ENCODE measurements at regions not wholly inside any gene's neighbourhood (a gene's known extent, or its start where the extent isn't known, plus 50 kb on each side); places are given as distances from the start of the nearest gene placed in this dataset.

DNA sequence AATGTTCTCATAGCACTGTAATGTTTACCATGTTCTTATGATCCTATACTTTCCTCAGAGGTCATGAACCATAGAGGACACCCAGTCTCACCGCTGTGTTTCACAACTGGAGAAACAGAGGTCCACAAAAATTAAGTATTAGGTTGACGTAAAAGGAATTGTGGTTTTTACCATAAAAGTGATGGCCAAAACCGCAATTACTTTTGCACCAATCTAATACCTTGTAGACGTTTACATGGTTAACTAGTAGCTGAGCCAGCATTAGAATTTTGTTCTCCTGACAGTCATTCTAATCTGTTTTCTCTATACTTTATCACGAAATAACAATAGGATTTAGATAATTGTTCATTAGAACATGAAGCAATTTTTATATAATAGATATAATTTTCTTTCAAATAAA is 763.4 kb upstream of the ARGLU1 start:
- BruUV-seq (replicated peaks), result no TSS peak
- H3K79me2 ChIP-seq (ENCODE audit: low read length), result no peaks in the 10 kb centered on the region
- H3K27ac ChIP-seq (ENCODE audit: low read length), result no peak overlapping the region
- TF ChIP-seq, protein P1, sequence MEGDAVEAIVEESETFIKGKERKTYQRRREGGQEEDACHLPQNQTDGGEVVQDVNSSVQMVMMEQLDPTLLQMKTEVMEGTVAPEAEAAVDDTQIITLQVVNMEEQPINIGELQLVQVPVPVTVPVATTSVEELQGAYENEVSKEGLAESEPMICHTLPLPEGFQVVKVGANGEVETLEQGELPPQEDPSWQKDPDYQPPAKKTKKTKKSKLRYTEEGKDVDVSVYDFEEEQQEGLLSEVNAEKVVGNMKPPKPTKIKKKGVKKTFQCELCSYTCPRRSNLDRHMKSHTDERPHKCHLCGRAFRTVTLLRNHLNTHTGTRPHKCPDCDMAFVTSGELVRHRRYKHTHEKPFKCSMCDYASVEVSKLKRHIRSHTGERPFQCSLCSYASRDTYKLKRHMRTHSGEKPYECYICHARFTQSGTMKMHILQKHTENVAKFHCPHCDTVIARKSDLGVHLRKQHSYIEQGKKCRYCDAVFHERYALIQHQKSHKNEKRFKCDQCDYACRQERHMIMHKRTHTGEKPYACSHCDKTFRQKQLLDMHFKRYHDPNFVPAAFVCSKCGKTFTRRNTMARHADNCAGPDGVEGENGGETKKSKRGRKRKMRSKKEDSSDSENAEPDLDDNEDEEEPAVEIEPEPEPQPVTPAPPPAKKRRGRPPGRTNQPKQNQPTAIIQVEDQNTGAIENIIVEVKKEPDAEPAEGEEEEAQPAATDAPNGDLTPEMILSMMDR (conservative IDR thresholded peaks at IDR 0.05; ENCODE audit: low read depth, low read length), result no peak
- TF ChIP-seq EZH2 (IDR thresholded peaks at IDR 0.05; ENCODE audit: low read length, unreplicated experiment), result no peak
- TF ChIP-seq EZH2phosphoT487 (IDR thresholded peaks at IDR 0.05; ENCODE audit: borderline replicate concordance, low read length), result no peak
- H3K4me1 ChIP-seq (ENCODE audit: insufficient read depth, low read length), result no peaks in the 10 kb centered on the region
- H3F3A ChIP-seq (ENCODE audit: low read length, unreplicated experiment), result no peaks in the 10 kb centered on the region
- H3K9ac ChIP-seq (ENCODE audit: low read length), result no peak overlapping the region
- H3K36me3 ChIP-seq (ENCODE audit: low read depth, low read length), result no peaks in the 10 kb centered on the region
- ATAC-seq (no peak), DNase-seq (no peak)
- CTCF ChIA-PET, result no interaction called here
- H4K20me1 ChIP-seq (ENCODE audit: low read length), result no peaks in the 10 kb centered on the region
- no peak overlapping the region for H2AFZ ChIP-seq (ENCODE audit: low read length)
- no peaks in the 10 kb centered on the region for H3K9me2 ChIP-seq (replicated peaks; ENCODE audit: low read length)
- H3K4me3 ChIP-seq (ENCODE audit: low read length), result no peak overlapping the region
- H3K9me3 ChIP-seq (ENCODE audit: low read length), result no peaks in the 10 kb centered on the region
- H3K27me3 ChIP-seq (ENCODE audit: low read length), result no peaks in the 10 kb centered on the region
- POLR2A ChIA-PET (ENCODE audit: unreplicated experiment), result no interaction called here
- H3K4me2 ChIP-seq (ENCODE audit: low read length), result no peak overlapping the region
- intact Hi-C loops (cut with micrococcal nuclease), result no loop called here

DNA sequence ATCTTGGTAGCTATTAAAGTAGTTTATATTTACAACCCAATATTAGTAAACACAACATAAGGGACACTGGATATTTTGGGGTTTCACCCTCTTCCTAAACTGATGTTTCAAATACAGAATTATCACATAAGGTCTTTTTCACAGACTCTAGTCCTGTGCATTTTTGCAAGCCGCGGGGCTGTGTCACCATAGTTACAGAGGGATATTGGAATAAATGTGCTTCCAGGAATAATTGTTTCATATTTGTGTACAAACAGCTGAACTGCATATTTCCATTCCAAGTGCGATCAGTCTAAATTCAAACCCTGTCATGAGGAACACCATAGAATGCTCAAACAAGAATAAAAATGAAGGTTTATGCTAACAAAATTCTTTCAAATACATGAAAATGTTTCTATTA is 762.5 kb upstream of the ARGLU1 start:
- Histone ChIP-seq H3K4me3 (ENCODE audit: low read length) (no peak overlapping the region), H3K9me3 (ENCODE audit: low read length) (no peaks in the 10 kb centered on the region), H3K9me2 (replicated peaks; ENCODE audit: low read length) (no peaks in the 10 kb centered on the region), H3K27ac (ENCODE audit: low read length) (no peak overlapping the region), H3K4me1 (ENCODE audit: insufficient read depth, low read length) (no peaks in the 10 kb centered on the region), H4K20me1 (ENCODE audit: low read length) (no peaks in the 10 kb centered on the region), H3K9ac (ENCODE audit: low read length) (no peak overlapping the region), H3K36me3 (ENCODE audit: low read depth, low read length) (no peaks in the 10 kb centered on the region), H3F3A (ENCODE audit: low read length, unreplicated experiment) (no peaks in the 10 kb centered on the region), H2AFZ (ENCODE audit: low read length) (no peak overlapping the region), H3K27me3 (ENCODE audit: low read length) (no peaks in the 10 kb centered on the region), H3K79me2 (ENCODE audit: low read length) (no peaks in the 10 kb centered on the region), H3K4me2 (ENCODE audit: low read length) (no peak overlapping the region)
- TF ChIP-seq EZH2 (IDR thresholded peaks at IDR 0.05; ENCODE audit: low read length, unreplicated experiment) (no peak), EZH2phosphoT487 (IDR thresholded peaks at IDR 0.05; ENCODE audit: borderline replicate concordance, low read length) (no peak)
- TF ChIP-seq, protein P1 (conservative IDR thresholded peaks at IDR 0.05; ENCODE audit: low read depth, low read length), result no peak
- POLR2A ChIA-PET (ENCODE audit: unreplicated experiment), result no interaction called here
- ATAC-seq (no peak), DNase-seq (no peak)
- intact Hi-C loops (cut with micrococcal nuclease), result no loop called here
- CTCF ChIA-PET, result no interaction called here
- no TSS peak for BruUV-seq (replicated peaks)

DNA sequence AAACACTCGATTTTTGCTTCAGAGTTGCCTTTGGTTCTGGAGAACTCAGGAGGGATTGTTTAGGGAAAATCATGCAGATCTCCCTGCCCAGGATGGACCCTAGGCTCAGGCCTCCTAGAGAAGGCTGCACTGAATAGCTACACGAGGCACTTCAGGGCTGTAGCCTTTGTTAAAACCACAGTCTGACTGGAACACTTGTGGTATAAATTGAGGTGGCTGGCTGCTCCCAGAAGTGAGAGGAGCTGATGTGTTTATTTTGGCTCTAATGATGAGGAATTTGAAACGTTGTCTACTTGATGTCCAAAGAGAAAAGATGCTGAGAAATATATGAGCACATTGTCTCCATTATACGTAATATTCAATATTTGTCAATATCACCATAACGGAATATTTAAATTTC is 762.1 kb upstream of the ARGLU1 start:
- Histone ChIP-seq H3K9ac (ENCODE audit: low read length) (no peak overlapping the region), H2AFZ (ENCODE audit: low read length) (no peak overlapping the region), H3K4me1 (ENCODE audit: insufficient read depth, low read length) (no peaks in the 10 kb centered on the region), H3K4me3 (ENCODE audit: low read length) (no peak overlapping the region), H3K4me2 (ENCODE audit: low read length) (no peak overlapping the region), H3K27me3 (ENCODE audit: low read length) (no peaks in the 10 kb centered on the region), H3K9me3 (ENCODE audit: low read length) (no peaks in the 10 kb centered on the region), H3K79me2 (ENCODE audit: low read length) (no peaks in the 10 kb centered on the region), H3K27ac (ENCODE audit: low read length) (no peak overlapping the region), H3K36me3 (ENCODE audit: low read depth, low read length) (no peaks in the 10 kb centered on the region), H3K9me2 (replicated peaks; ENCODE audit: low read length) (no peaks in the 10 kb centered on the region), H4K20me1 (ENCODE audit: low read length) (no peaks in the 10 kb centered on the region), H3F3A (ENCODE audit: low read length, unreplicated experiment) (no peaks in the 10 kb centered on the region)
- POLR2A ChIA-PET (ENCODE audit: unreplicated experiment), result no interaction called here
- ATAC-seq (no peak), DNase-seq (no peak)
- intact Hi-C loops (cut with micrococcal nuclease), result no loop called here
- no TSS peak for BruUV-seq (replicated peaks)
- TF ChIP-seq EZH2phosphoT487 (IDR thresholded peaks at IDR 0.05; ENCODE audit: borderline replicate concordance, low read length), result no peak
- CTCF ChIA-PET, result no interaction called here

Data from PC-3 (cell line).